DOHH2 (cell line): ENCODE measurements at regions not wholly inside any gene's neighbourhood (a gene's known extent, or its start where the extent isn't known, plus 50 kb on each side); places are given as distances from the start of the nearest gene placed in this dataset.

ENCODE experiments used
- CTCF ChIP-seq: fragments of 200-600 bp; sonication (generic); IDR thresholded peaks from one replicate; pipeline ENCODE4 v1.5.1; 2014; ENCODE audit warnings: antibody characterized with exemption, mild to moderate bottlenecking, low read depth, low read length; ENCODE audit not compliant: poor library complexity, severe bottlenecking
- EZH2phosphoT487 ChIP-seq: fragments of 200-600 bp; sonication (generic); IDR thresholded peaks from 2 replicates; pipeline ENCODE4 v1.6.1; 2017; ENCODE audit warnings: borderline replicate concordance, mild to moderate bottlenecking, antibody characterized with exemption, low read length, moderate library complexity, mixed read lengths

DNA sequence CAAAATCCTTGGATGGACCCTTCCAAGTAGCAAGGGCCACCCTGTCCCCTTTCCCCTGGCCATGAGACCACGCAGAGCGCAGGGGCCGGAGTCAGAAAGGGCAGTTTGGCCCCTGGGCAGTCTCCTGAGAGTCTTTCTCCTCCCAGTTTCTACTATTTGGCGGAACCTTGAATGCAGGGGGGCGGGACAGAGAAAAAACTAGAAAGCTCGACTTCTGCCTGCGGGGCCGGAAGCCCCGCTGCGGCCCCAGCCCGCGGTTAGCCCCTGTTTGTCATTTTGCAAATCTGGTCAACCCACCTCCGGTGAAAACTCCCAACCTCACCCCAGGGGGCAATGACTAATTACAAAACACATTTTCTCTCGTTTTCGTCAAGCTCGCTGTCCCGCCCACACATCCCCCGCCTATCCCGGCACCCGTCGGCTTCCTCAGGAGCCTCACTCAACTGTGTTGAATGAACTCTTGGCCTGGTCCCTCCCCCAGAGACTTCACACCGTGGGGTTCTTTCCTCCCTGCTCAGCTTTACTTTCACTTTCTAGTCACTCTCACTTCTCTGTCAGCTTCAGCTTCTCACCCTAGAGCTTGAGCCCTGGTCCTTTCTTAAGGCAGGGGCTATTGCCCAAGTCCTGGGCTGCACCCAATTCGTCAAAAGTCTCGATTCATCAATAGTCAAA lies 66.7 kb downstream of the IRF2BPL start:
- no peak for TF ChIP-seq CTCF
- TF ChIP-seq EZH2phosphoT487 = peak; percentile 94; the same call in 1 of the 2 replicates
